ENCODE measurements at regions not wholly inside any gene's neighbourhood (a gene's known extent, or its start where the extent isn't known, plus 50 kb on each side); places are given as distances from the start of the nearest gene placed in this dataset.
"Not testable (repeated sequence)": the region's sequence is repeated elsewhere in the genome, so short reads cannot be mapped to it uniquely, and the experiment has no call there.

- no peak for DNase-seq (ENCODE audit: low read depth)
Measured at GRCh38 chr6:27624694-27625262, 151.9 kb upstream of the ZNF184 start.

- DNase-seq (ENCODE audit: low read depth): no peak
Measured at GRCh38 chr6:27623103-27623502, 150.2 kb upstream of the ZNF184 start.

GRCh38 chr6:27619436-27619835, 146.5 kb upstream of the ZNF184 start:
- no peak for DNase-seq (ENCODE audit: low read depth)

- peak; percentile 30 for DNase-seq (ENCODE audit: low read depth)
Measured at GRCh38 chr6:27617700-27618689, 145.1 kb upstream of the ZNF184 start.

- peak; percentile 23 for DNase-seq (ENCODE audit: low read depth)
Measured at GRCh38 chr6:27617046-27617687, 144.3 kb upstream of the ZNF184 start.

- DNase-seq (ENCODE audit: low read depth): no peak
Measured at GRCh38 chr6:27616328-27617045, 143.6 kb upstream of the ZNF184 start.

- no peak for DNase-seq (ENCODE audit: low read depth)
Measured at GRCh38 chr6:27611451-27611850, 138.5 kb upstream of the ZNF184 start.

- DNase-seq (ENCODE audit: low read depth): peak; percentile 65
Measured at GRCh38 chr6:27608916-27609883, 136.3 kb upstream of the ZNF184 start.

GRCh38 chr6:27605401-27606342, 132.8 kb upstream of the ZNF184 start:
- peak; percentile 79 for DNase-seq (ENCODE audit: low read depth)

GRCh38 chr6:27604986-27605385, 132.1 kb upstream of the ZNF184 start:
- DNase-seq (ENCODE audit: low read depth): no peak

- DNase-seq (ENCODE audit: low read depth): no peak
Measured at GRCh38 chr6:27601668-27602254, 128.9 kb upstream of the ZNF184 start.

- DNase-seq (ENCODE audit: low read depth): no peak
Measured at GRCh38 chr6:27599859-27600532, 127.1 kb upstream of the ZNF184 start.

GRCh38 chr6:27597031-27597567, 124.2 kb upstream of the ZNF184 start:
- not testable (repeated sequence) for DNase-seq (ENCODE audit: low read depth)

GRCh38 chr6:27593861-27594260, 121.0 kb upstream of the ZNF184 start:
- DNase-seq (ENCODE audit: low read depth): no peak

- DNase-seq (ENCODE audit: low read depth): no peak
Measured at GRCh38 chr6:27593200-27593818, 120.4 kb upstream of the ZNF184 start.

GRCh38 chr6:27592481-27593199, 119.7 kb upstream of the ZNF184 start:
- peak; percentile 77 for DNase-seq (ENCODE audit: low read depth)

GRCh38 chr6:27591699-27592480, 119.0 kb upstream of the ZNF184 start:
- DNase-seq (ENCODE audit: low read depth): peak; percentile 50

Measured in EH (cell line).